Middle frontal gyrus (tissue), 1 donor: ENCODE measurements at regions not wholly inside any gene's neighbourhood (a gene's known extent, or its start where the extent isn't known, plus 50 kb on each side); places are given as distances from the start of the nearest gene placed in this dataset.

Experiments used
- DNase-seq: peaks from one replicate; pipeline ENCODE4 v3.0.0-alpha.2; 2015; ENCODE audit warnings: low spot score; ENCODE audit errors: extremely low spot score

DNA sequence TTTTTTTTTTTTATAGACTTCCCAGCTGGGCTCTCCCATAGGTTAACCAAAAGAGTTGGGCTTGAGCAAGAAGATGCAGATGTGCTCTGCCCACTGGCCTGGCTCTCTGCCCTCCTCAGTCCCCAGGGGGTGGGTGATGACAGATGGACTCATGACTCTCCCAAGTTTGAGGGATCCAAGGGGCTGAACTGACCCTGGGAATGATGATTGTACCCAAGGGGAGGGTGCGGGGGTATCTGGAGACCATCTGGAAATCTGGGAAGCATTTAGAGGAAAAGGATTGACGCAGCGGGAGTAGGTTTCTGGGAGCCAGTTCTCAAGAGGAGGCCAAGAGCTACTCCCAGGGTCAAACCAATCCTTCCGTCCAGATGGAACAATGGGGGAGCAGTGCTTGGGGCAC lies 330.8 kb downstream of the CYP26B1 start:
- no peak for DNase-seq

DNA sequence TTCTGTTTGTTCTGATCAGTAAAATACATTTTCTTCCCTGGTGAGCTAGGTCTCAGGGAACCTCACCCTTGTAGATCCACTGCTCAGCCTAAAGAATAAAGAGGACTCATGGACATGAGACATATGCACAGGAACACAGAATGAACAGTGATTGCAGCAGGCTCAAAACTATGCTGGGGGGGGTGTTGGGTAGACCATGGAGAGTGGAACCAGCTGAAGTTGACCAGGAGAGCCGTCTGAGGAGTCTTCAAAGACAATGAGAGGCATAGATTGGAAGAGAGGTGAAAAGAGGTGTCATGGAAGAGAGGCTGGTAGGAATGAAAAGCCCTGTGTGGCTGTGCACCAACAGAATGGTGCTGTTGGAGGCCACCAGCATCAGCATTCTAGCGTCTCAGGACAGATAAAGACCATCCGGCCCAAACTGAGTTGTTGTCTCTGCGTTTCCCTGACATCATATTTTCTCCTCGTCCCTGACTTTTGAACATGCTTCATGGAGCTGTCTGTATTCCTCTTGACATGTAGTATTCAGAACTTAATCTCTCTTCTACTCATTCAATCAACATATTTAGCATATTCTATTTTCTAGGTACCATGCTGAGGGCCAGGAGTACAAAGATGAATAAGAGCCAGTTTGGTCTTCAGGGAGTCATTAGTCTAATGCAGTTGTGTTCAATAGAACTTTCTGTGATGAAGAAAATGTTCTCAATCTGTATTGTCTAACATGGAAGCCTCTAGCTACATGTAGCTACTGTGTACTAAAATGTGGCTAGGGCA lies 331.8 kb downstream of the CYP26B1 start:
- DNase-seq = no peak

DNA sequence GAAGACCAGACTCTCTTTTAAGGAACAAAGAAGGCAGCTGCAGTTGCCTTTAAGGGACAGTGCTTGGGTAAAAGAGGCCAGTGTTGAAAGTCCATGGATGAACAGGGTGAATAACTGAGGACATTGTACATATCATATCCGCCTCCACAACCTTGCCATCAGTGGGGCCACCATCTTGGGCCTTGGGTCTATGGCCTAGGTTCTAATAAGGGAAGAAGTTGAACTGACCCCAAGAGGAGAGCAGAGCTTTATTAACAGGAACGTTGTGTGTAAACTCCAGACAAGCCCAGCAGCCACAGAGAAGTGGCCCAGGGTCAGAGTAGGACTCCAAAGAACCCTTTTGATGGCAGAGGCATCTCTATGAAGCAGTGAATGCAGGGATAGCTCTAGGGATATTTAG lies 332.8 kb downstream of the CYP26B1 start:
- DNase-seq = no peak

DNA sequence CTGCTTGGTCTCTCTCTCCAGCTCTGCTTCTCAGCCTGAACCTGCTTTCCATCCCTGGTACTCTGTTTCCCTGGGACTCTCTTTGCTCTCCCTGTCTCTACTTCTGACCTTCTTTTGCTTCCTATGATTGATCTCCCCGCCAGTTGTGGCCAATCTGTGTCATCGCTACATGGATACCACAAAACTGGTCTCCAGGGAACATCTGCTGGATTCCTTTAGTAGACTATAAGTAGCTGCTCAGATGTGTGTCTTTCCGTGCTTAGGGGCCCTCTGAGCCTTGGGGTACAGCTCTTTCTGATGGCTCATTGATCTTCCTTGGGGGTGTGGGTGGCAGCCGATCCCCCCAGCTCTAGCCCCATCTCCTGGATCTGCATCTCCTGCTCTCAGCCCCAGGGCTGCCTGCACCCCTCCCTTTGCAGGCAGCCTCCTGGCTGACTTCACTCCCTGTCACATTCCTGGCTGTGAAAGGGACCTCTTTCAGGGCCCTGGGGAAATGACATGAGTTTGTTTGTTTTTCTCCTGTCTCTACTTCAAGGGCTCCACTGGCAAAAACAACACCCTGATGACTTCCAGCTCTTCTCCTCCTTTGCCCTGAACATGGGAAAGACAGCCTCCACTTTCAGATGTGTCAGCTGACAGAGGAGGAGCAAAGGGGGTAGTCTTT lies 333.7 kb downstream of the CYP26B1 start:
- no peak for DNase-seq

DNA sequence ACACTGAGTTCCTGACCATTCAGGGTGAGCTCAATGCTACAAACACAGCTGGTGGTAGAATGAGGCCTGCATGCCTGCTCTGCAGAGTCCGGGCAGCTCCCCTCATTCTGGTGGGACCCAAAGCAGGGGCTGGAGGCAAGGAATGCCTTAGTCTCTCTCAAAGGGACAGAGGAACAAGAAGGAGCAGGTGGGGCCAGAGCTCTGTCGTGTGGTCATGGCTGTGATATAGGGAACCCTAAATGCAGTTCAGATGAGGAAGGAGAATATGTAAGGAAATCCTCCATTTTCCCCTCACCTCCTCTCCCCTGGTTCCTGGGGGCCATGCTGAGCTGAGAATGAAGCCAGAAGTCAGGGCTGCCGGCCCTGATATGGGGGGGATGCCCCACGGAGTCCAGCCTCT lies 334.3 kb downstream of the CYP26B1 start:
- no peak for DNase-seq

DNA sequence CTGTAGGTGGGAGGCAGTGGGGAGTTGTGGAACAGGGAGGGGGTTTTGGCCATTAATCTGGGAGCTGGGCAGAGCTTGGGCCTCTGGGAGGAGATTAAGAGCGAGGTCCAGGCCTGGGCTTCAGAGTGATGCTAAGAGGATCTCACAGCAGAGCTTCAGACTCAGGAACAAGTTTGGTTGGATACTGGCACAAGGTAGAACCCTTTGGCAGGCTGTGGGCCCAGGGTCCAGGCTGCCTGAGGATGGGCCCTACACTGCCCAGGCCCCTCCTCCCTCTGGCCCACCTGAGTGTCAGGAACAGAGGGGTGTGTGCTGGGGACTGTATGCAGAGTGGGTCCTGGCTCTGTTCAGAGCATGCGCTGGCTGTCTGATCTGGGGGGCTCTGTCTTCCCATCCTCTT lies 334.9 kb downstream of the CYP26B1 start:
- DNase-seq = no peak

DNA sequence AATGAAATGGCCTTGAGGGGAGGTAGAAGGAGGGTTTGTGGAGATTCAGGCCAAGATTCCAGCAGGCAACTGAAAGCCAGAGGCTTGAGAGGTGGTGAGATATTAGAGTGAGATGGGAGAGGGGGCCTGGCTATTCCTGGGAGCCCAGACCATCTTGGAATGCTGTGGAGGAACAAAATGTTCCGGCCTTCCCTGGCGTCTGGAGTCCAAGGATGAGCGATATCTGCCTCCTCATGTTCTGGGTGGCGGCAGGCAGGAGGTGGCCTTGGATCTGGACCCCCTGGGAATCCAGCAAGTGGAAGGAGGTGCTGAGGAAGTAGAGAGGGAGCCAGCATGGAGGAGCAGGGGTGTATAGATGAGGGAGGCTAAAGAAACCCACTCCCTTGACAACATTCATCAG lies 335.9 kb downstream of the CYP26B1 start:
- no peak for DNase-seq

DNA sequence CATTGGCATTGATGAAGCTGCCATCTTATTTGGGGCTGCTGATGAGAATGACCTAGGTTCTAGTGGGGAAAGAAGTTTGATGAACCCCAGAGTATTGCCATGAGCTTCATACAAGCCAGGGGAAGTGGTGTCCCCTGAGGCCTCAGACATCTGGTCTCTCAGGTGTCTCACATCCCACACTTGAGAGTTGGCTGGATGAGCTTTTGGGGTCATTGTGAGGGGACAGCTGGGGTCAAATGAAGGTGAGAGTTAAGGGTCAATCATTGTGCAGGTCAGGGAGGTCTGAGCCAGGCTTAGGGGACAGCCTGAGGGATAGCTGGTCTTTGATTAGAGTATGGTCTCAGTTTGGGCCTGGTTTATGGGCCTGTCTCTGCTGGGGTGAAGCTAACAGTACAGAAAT lies 336.5 kb downstream of the CYP26B1 start:
- no peak for DNase-seq

DNA sequence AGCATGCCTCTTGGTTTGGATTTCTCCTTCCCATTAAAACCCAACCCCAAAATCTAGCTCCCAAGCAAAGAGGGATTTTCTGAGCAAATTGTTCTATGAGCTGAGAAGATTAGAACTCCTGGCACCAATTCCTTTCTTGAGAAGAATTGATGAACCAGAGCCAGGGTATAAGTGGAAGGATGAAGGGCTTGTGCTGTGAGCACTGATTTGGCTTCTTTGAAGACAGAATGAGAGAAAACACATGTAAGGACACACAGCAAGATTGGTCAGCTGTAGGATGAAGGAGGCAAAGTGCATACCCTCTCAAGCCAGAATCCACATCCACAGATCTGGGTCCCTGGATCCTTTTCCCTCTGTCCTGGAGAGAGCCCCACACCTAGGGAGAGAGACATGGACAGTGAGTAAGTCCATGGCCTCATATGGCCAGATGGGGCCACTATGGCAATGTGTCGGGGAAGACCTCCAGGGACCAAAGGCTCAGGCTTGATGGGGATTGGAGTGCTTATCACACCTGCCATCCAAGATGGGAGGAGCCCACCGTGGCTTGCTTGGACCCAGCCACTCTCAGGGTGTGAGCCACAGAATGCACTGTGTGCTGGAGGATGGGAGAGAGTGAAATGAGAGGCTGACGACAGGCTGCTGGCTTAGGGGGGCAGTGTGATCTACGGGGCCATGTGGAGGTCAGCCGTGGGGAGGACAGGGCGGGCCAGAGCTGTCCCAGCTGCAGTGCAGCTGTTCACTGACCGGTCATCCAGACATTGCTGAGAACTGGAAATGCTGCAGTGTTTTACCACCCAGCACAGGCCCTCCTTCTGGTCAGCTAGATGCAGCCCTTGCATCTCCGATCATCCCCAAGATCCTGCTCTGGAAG lies 339.8 kb downstream of the CYP26B1 start:
- DNase-seq = no peak

DNA sequence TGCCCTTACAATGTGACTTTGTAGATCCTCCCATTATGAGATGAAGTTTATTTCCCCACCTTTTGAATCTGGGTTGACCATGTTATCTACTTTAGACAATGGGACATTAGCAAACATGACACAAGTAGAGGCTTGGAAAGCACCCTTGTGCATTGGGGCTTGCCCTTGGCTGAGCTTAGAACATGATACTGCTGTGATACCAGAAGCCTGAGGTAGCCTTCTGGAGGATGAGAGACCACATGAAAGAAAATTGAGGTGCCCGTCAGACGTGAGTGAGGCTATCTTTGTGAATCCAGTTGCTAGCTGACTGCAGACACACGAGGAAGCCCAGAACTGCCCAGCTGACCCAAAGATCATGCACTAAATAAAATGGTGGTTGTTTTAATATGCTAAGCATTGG lies 341.2 kb downstream of the CYP26B1 start:
- DNase-seq = no peak

DNA sequence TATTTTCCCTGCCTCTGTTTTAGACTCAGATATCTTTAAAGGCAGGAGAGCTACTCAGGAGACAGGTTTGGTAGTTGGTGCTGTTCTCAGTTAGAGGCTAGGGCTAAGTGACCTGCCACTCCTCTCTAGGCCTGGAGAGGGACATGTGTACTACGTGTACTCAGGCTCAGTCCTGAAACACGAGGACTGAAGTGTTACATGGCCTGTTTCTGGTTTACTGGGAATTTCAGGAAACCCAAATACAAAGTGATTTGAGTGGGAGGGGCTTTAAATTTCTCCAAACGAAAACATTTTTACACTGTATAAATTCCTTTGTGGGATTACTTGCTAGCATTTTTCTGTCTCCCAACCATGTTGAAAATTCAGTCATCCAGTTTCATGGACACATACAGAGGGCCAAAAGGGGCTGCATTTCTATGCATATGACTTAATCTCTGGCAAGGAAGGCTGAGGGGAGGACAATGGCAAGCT lies 343.3 kb downstream of the CYP26B1 start:
- DNase-seq = no peak

DNA sequence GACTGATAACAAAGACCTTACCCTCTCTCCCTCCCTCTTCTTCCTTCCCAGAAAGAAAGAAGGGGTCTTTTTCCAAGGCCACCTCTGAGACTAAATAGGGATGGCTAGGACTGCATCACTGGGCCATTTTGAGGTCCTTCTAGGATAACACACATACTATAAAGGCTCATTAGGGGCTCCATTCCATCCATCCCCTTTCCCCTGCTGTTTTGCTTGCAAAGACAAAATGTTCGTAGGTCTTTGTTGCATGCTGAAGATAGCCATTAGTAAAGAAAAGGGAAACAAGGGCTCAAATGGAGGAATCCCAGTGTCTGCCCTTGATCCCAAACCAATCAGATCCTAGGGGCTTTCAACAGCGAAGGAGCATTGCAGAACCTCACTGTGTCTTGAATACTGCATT lies 344.3 kb downstream of the CYP26B1 start:
- no peak for DNase-seq

DNA sequence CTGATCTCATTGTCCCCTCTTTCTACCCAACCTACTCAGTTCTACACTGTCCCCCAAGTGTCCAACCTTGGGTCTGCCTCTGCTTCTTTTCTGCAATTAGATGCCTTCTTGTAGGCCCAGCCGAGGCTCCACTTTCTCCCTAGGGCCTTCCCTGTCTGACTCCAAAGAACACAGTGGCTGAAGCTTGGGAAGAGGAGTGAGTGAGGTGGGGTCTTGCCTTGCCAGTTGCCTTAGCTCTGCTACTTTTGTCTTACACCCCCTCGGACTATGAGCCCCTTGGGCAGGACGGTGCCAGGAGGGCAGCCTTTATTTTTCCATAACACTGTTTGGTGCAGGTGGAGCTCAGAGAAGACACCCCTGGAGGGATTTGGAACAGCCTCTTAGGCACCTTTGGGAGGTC lies 345.1 kb downstream of the CYP26B1 start:
- no peak for DNase-seq

DNA sequence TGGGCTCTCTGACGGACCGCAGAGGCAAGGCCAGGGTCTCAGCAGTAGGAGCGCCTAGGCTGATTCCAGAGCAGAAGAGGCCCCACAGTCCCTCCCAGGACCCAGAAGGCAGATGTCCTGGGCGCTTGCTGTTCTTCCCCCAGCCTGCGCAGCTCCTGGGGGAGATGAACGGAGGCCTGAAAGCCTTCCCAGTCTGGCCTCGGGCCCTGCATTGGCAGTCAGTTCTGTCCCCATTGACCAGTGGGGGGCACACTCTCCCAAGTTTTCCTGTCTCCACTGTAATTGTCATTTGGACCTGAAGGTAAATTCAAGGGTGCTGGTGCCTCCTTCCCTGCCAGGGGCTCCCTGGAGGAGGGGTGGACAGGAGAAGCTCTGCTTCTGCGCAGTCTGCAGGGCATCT lies 345.7 kb downstream of the CYP26B1 start:
- no peak for DNase-seq

DNA sequence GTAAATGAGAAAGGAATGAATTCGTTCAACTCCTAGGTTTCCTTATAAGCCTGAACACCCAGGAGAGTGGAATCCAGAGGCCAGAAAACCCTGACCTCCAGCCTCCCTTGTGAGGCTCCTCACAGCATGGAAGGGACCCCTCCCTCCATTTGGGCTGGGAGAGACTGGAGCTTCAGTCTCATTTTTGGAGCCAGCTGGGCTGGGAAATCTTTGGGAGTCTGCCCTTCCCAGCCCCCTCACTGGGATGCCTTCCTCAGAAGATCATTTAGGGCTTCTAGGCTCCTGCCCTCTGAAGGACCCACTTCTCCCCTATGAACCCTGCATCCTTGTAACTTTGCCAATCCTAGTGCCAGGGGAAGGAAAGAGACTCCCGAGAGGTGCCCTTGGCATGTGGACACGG lies 346.1 kb downstream of the CYP26B1 start:
- DNase-seq = no peak

DNA sequence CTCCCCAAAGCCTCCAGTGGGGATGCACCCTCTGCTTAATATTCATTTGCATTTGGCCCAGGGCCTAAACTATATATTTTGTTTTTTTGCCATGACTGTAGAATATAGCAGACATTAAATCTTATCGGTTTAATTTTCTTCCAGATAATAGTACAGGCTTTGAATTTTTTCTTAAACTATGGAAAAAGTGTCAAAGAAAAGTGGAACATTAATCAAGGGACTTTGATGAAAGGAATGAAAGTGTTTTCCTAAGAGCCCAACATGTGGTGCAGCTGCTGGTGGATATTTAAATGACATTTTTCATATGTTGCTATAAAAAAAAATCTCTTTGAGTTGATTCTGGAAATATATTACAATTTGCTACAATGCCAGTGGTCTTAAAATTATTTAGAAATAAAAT lies 346.8 kb downstream of the CYP26B1 start:
- no peak for DNase-seq

DNA sequence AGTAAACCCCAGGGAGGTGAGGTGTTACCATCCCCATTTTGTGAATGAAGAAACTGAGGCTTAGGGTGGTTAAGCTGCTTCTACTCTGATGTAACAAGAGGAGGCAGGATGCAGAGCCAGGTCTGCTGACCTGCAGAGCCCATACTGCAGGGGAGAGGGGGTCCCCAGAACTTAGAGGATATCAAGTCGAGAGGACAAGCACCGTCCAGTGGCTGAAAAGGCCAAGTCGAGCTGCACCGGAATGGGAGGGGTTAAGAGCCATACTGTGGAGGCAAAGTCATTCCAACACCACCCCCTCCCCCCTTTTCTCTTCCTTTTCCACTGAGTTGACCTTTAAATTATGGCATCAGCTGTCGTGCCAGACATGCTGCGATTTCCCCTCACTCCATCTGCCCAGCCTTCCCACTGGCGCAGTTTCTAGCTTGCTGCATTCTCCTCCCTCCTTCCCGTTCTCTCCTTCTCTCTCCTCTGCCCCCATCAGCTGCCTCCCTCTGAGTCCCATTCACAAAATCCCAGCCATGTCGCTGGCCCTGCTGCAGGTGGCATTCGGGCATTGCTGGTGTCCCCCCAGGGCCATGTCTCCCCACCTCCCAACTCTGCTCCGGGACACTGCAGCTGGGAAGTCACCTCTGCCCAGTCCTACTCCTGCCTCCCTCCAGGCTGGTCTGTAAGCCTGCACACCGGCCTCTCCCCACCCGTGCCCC lies 346.9 kb downstream of the DYSF start:
- no peak for DNase-seq

DNA sequence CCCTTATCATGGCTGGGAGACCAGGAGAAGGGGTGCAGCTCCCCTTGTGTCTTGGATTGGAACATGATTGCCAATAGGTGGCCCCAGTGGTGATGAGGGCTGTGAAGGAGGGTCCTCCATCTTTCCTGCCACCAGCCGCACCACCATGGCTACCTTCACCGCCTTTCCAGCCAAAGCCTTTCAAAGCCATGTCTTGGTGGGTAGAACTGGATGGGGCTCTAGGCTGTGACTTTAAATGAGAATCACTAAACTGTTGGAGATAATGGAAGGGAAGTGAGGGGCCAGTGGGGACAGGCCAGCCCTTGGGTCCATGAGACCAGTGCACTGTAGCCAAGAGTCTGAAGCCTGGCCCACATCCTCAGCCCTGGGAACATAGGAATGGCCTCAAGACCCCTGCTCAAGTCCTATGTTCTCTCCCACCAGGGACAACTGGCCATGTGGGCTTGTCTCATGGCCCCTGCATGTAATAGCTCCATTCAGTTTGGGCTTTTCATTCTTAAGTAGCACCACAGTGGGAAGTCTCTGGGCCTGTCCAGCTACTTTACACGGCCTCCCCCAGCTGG lies 345.7 kb downstream of the DYSF start:
- DNase-seq = no peak

DNA sequence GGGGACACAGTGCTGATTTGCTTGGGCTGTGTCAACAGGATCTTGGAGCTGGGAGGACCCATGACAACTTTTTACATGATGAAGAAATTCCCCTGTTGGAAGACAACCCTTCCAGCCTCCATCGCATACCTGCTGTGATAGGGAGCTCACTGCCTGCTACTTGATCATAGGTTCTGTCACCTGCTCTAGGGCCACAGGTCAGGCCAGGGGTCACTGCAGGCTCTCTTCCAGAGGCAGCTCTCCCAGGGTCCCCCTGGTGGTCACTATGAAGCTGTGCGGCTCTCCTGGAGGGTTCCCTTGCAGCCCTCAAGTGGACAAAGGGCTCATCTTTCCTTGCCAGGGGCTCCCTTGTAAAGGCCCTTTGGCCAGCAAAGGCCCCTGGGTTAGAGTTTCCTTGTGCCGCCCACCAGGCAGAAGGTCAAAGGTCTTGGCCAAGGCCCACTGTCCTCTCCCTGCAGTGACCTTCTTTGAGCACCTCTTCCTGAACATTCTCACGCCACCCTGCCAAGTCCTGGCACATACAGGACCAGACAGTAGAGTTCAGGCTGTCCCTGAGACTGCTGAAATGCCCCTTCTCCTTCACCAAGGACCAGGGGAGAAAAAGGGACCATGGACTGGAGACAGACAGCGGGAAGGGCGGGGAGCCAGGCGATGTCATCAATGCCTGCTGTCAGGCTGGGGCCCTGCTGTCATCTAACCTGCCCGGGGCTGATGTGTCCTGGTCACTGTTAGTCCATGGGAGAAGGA lies 345.1 kb downstream of the DYSF start:
- no peak for DNase-seq

DNA sequence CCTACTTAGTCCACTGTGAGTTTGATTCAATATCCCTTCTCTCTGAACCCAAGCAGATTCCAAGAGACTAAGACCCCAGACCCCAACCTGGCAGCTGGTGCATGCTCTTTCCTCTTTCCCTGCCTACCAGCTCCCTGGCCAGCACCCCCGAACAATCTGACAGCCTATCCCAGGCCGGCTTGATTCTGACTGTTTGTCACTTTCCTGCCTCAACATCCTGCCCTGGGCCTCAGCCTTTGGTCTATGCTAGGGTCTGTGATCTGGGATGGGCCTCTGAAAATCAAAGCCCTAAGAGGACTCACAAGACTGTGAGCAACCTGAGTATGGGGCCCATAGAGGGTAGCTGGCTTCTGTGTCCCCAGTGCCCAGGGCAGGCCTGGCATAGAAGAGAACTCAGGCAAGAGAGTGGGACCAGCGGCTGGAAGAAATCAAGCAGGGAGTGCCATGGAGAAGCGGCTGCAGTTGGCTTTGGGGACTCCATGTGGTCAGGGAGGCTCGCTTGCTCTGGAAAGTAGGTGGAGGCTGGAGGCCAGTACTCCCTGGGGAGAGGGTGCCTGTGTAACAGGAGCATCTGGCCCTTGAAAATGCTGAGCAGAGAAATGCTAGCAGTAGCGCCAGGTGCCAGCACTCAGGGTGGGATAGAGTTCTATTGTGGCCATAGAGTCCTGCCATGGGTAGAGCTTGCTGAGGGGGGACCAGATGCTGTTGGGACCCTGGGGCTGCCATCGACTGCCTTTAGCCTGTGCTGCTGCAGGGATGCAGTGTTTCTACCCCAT lies 343.9 kb downstream of the DYSF start:
- no peak for DNase-seq
